PC-3 (cell line): ENCODE measurements at regions not wholly inside any gene's neighbourhood (a gene's known extent, or its start where the extent isn't known, plus 50 kb on each side); places are given as distances from the start of the nearest gene placed in this dataset.

Experiments used
- CTCF ChIP-seq: fragments of 300-600 bp; sonication (generic); conservative IDR thresholded peaks from 2 replicates; pipeline ENCODE4 v1.5.1; 2017; ENCODE audit warnings: antibody characterized with exemption, low read depth, mild to moderate bottlenecking, low read length
- EZH2 ChIP-seq: fragments of 300-600 bp; sonication (generic); IDR thresholded peaks from one replicate; pipeline ENCODE4 v1.6.1; 2017; ENCODE audit warnings: antibody characterized with exemption, mild to moderate bottlenecking, low read length; ENCODE audit not compliant: unreplicated experiment

DNA sequence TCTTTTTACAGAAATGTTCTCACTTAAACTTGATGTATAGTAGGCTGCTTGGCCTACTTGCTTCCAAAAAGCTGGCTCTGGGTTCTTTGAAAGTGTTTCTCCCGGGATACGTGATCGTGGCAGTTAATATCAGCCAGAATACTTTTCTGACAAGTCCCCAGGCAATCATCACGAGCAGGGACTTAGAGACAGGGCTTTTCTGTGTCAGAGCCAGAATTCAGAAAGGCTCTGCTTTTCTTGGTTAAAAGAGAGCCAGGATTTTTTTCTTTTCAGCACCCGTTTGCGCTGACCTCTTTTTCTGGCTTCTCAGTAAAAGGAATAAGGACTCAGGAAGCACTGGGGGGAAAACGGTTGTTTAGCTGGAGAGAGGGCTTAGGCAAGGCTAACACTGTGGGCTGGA lies 57.8 kb upstream of the ARHGAP5 start:
- no peak for TF ChIP-seq CTCF
- no peak for TF ChIP-seq EZH2
